PC-9 (cell line): ENCODE measurements at regions not wholly inside any gene's neighbourhood (a gene's known extent, or its start where the extent isn't known, plus 50 kb on each side); places are given as distances from the start of the nearest gene placed in this dataset.

Source experiments
- BruUV-seq: library from RNA; stranded (reverse); fragments of 400-500 nt; replicated peaks from 2 replicates; lab custom pipeline; 2021; lab: Mats Ljungman, UMichigan
- CTCF ChIA-PET: fragments of 300-600 bp; sonication (Branson Sonifier 250); formaldehyde crosslinking; loops from one replicate; lab custom pipeline; 2022; ENCODE audit warnings: antibody characterized with exemption; lab: Charles Lee
- POLR2A ChIA-PET: fragments of 300-600 bp; sonication (Branson Sonifier 250); formaldehyde crosslinking; loops from one replicate; lab custom pipeline; 2022; ENCODE audit warnings: antibody characterized with exemption; ENCODE audit not compliant: unreplicated experiment; lab: Charles Lee
- DNase-seq, 2 experiments: peaks; one replicate each; pipeline versions ENCODE4 v3.0.0 to v3.0.0-alpha.2; 2015 to 2022; ENCODE audit warnings: mixed read lengths in 1 of 2
- H2AFZ ChIP-seq: fragments of 200-600 bp; sonication (generic); 2 replicates; pipeline ENCODE4 v1.8.1; 2017; ENCODE audit warnings: antibody characterized with exemption
- H3F3A ChIP-seq: fragments of 200-600 bp; sonication (generic); 2 replicates; pipeline ENCODE4 v1.8.1; 2017; ENCODE audit warnings: antibody characterized with exemption, mild to moderate bottlenecking, low read depth; ENCODE audit not compliant: insufficient read depth
- H3K27ac ChIP-seq: fragments of 200-600 bp; sonication (generic); 2 replicates; pipeline ENCODE4 v1.6.1; 2016; ENCODE audit warnings: mixed run types
- H3K27me3 ChIP-seq: fragments of 200-600 bp; sonication (generic); 2 replicates; pipeline ENCODE4 v1.6.1; 2016; ENCODE audit warnings: low read depth, mixed run types; ENCODE audit not compliant: insufficient read depth
- H3K36me3 ChIP-seq: fragments of 200-600 bp; sonication (generic); 2 replicates; pipeline ENCODE4 v1.6.1; 2016; ENCODE audit warnings: low read depth, mixed run types
- H3K4me1 ChIP-seq: fragments of 200-600 bp; sonication (generic); replicated peaks from 2 replicates; pipeline ENCODE4 v1.6.1; 2016; ENCODE audit warnings: mixed run types; ENCODE audit not compliant: insufficient read depth
- H3K4me2 ChIP-seq: fragments of 200-600 bp; sonication (generic); 2 replicates; pipeline ENCODE4 v1.6.1; 2017; ENCODE audit warnings: mixed run types
- H3K4me3 ChIP-seq: fragments of 200-600 bp; sonication (generic); 2 replicates; pipeline ENCODE4 v1.6.1; 2016; ENCODE audit warnings: mixed run types
- H3K79me2 ChIP-seq: fragments of 200-600 bp; sonication (generic); 2 replicates; pipeline ENCODE4 v1.6.1; 2017; ENCODE audit warnings: low read depth, mixed run types
- H3K9me2 ChIP-seq: fragments of 200-600 bp; sonication (generic); 2 replicates; pipeline ENCODE4 v1.8.1; 2017; ENCODE audit warnings: mild to moderate bottlenecking; ENCODE audit not compliant: insufficient read depth
- H3K9me3 ChIP-seq: fragments of 200-600 bp; sonication (generic); 2 replicates; pipeline ENCODE4 v1.8.1; 2016; ENCODE audit warnings: low read depth; ENCODE audit not compliant: insufficient read depth
- H4K20me1 ChIP-seq: fragments of 200-600 bp; sonication (generic); 2 replicates; pipeline ENCODE4 v1.8.1; 2017; ENCODE audit not compliant: insufficient read depth
- EZH2 ChIP-seq: fragments of 200-600 bp; sonication (generic); IDR thresholded peaks from 2 replicates; pipeline ENCODE4 v1.8.0; 2017; ENCODE audit warnings: antibody characterized with exemption, low read depth
- intact Hi-C: fragments of 100-400 bp; cut with micrococcal nuclease; formaldehyde crosslinking; loops from one replicate; pipeline ENCODE4 v1.10.0; 2022; ENCODE audit not compliant: unreplicated experiment
- TF ChIP-seq, protein P1 (sequence below): fragments of 200-600 bp; sonication (generic); conservative IDR thresholded peaks from 2 replicates; pipeline ENCODE4 v1.6.1; 2017; ENCODE audit warnings: mixed run types, antibody characterized with exemption, mild to moderate bottlenecking, moderate library complexity

DNA sequence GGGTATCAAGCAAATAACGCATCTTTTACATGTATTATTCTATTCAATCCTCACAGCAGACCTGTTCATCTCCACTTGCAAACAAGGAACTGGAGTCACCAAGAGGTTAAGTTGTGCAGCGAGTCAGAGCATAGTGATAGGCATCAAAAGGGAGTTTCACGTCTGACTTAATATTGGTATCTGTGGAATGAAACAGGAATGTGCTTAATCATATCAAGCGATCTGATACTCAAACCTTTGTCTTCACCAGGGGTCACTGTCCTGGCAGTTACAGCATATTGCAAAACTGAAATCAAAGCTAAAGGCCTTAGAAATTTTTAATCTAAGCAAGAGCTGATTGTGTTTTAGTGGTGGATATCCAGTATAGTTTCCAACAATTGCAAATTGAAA lies 271.6 kb downstream of the PLK2 start:
- ChIA-PET POLR2A (interaction anchor here (0.5 to 2.6 kb wide), 16 partner anchors 11 to 1766 kb away, joined by 3 to 43 read pairs (median 6); no protein-coding TSS in a partner anchor), CTCF (interaction anchor here (0.6 to 2.0 kb wide), 7 partner anchors 14 to 409 kb away, joined by 3 to 7 read pairs (median 3); partner anchors contain the start of gene PLK2)
- H3K36me3 ChIP-seq, result peaks cover 13% of the 10 kb centered on the region; the same call in 1 of the 2 replicates
- no peaks in the 10 kb centered on the region for H3K79me2 ChIP-seq
- no peak overlapping the region for H2AFZ ChIP-seq
- no peaks in the 10 kb centered on the region for H4K20me1 ChIP-seq
- no peaks in the 10 kb centered on the region for H3K9me2 ChIP-seq
- peaks cover 80% of the 10 kb centered on the region for H3K4me1 ChIP-seq
- no peaks in the 10 kb centered on the region for H3K27me3 ChIP-seq
- peak; percentile 60 to 99 for DNase-seq
- BruUV-seq, result no TSS peak
- intact Hi-C loops, result loop anchor here (1.0 to 5.0 kb wide), 15 partner anchors 51 to 889 kb away; no protein-coding TSS in a partner anchor
- H3K4me2 ChIP-seq, result peak overlapping the region; percentile 62
- peaks cover 13% of the 10 kb centered on the region for H3K9me3 ChIP-seq
- H3F3A ChIP-seq, result peaks cover 28% of the 10 kb centered on the region
- TF ChIP-seq, protein P1, sequence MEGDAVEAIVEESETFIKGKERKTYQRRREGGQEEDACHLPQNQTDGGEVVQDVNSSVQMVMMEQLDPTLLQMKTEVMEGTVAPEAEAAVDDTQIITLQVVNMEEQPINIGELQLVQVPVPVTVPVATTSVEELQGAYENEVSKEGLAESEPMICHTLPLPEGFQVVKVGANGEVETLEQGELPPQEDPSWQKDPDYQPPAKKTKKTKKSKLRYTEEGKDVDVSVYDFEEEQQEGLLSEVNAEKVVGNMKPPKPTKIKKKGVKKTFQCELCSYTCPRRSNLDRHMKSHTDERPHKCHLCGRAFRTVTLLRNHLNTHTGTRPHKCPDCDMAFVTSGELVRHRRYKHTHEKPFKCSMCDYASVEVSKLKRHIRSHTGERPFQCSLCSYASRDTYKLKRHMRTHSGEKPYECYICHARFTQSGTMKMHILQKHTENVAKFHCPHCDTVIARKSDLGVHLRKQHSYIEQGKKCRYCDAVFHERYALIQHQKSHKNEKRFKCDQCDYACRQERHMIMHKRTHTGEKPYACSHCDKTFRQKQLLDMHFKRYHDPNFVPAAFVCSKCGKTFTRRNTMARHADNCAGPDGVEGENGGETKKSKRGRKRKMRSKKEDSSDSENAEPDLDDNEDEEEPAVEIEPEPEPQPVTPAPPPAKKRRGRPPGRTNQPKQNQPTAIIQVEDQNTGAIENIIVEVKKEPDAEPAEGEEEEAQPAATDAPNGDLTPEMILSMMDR, result no peak
- no peak for TF ChIP-seq EZH2
- peak overlapping the region; percentile 94 for H3K27ac ChIP-seq
- peak overlapping the region; percentile 1; the same call in 1 of the 2 replicates for H3K4me3 ChIP-seq

GRCh38 chr5:58187432-58188261 lies 272.2 kb downstream of the PLK2 start:
- H3K4me2 ChIP-seq, result peak overlapping the region; percentile 57
- H4K20me1 ChIP-seq, result no peaks in the 10 kb centered on the region
- peak overlapping the region; percentile 1; the same call in 1 of the 2 replicates for H3K4me3 ChIP-seq
- H3F3A ChIP-seq, result peaks cover 28% of the 10 kb centered on the region
- POLR2A ChIA-PET, result interaction anchor here (0.5 to 2.6 kb wide), 15 partner anchors 12 to 605 kb away, joined by 3 to 43 read pairs (median 5); no protein-coding TSS in a partner anchor
- H3K27me3 ChIP-seq, result no peaks in the 10 kb centered on the region
- no peaks in the 10 kb centered on the region for H3K79me2 ChIP-seq
- CTCF ChIA-PET, result interaction anchor here (0.6 to 2.0 kb wide), 5 partner anchors 14 to 408 kb away, joined by 3 to 7 read pairs (median 3); no protein-coding TSS in a partner anchor
- H3K4me1 ChIP-seq, result peaks cover 80% of the 10 kb centered on the region
- intact Hi-C loops, result loop anchor here (1.0 to 5.0 kb wide), 15 partner anchors 52 to 889 kb away; no protein-coding TSS in a partner anchor
- BruUV-seq, result TSS peak; percentile 85
- H3K27ac ChIP-seq, result peak overlapping the region; percentile 94
- TF ChIP-seq EZH2, result no peak
- H2AFZ ChIP-seq, result 0 out of 2 replicates have a peak overlapping the region, but pooled peaks have one; percentile 14
- H3K9me2 ChIP-seq, result no peaks in the 10 kb centered on the region
- peaks cover 16% of the 10 kb centered on the region for H3K9me3 ChIP-seq
- peaks cover 13% of the 10 kb centered on the region; the same call in 1 of the 2 replicates for H3K36me3 ChIP-seq
- DNase-seq, result peak in 1 of 2 experiments; percentile 41

GRCh38 chr5:58185801-58186200 lies 274.1 kb downstream of the PLK2 start:
- intact Hi-C loops, result loop anchor here (5.0 kb wide), 1 partner anchor 534 kb away; no protein-coding TSS in a partner anchor
- peak overlapping the region; percentile 8; the same call in 1 of the 2 replicates for H2AFZ ChIP-seq
- CTCF ChIA-PET, result interaction anchor here (0.7 to 1.0 kb wide), 2 partner anchors 273 to 296 kb away, joined by 3 read pairs; no protein-coding TSS in a partner anchor
- H3K4me3 ChIP-seq, result no peak overlapping the region
- H3K79me2 ChIP-seq, result no peaks in the 10 kb centered on the region
- no peaks in the 10 kb centered on the region for H3K27me3 ChIP-seq
- peak in 1 of 2 experiments; percentile 12 for DNase-seq
- BruUV-seq, result no TSS peak
- POLR2A ChIA-PET, result interaction anchor here (0.5 to 0.7 kb wide), 6 partner anchors 45 to 504 kb away, joined by 3 to 11 read pairs (median 6); no protein-coding TSS in a partner anchor
- TF ChIP-seq, protein P1, result no peak
- TF ChIP-seq EZH2, result no peak
- H3K27ac ChIP-seq, result peak overlapping the region; percentile 62
- no peak overlapping the region for H3K4me2 ChIP-seq
- peaks cover 22% of the 10 kb centered on the region for H3K9me3 ChIP-seq
- peaks cover 62% of the 10 kb centered on the region for H3K4me1 ChIP-seq
- H3K9me2 ChIP-seq, result no peaks in the 10 kb centered on the region
- H3F3A ChIP-seq, result peaks cover 28% of the 10 kb centered on the region
- no peaks in the 10 kb centered on the region for H4K20me1 ChIP-seq
- H3K36me3 ChIP-seq, result peaks cover 8% of the 10 kb centered on the region; the same call in 1 of the 2 replicates
